ENCODE measurements at regions not wholly inside any gene's neighbourhood (a gene's known extent, or its start where the extent isn't known, plus 50 kb on each side); places are given as distances from the start of the nearest gene placed in this dataset.

GRCh38 chr4:38605181-38605752 lies 58.7 kb upstream of the KLF3 start:
- peak overlapping the region; percentile 33; the same call in 1 of the 3 replicates for H2BK15ac ChIP-seq (ENCODE audit: low read depth, low read length)
- H2BK20ac ChIP-seq (ENCODE audit: low read depth, low read length), result peak overlapping the region; percentile 60; the same call in 1 of the 2 replicates
- ChIA-PET POLR2A (ENCODE audit: unreplicated experiment) (no interaction called here), CTCF (no interaction called here)
- H3K36me3 ChIP-seq (ENCODE audit: control insufficient read depth, insufficient read depth, low read length), result no peaks in the 10 kb centered on the region
- DNase-seq (no peak), ATAC-seq (ENCODE audit: low read depth) (peak; percentile 19)
- no peaks in the 10 kb centered on the region for H3K79me1 ChIP-seq (ENCODE audit: low read depth in 1 of 2, low read length in 2 of 2)
- intact Hi-C loops (cut with micrococcal nuclease), result no loop called here
- H3K4me2 ChIP-seq (ENCODE audit: low read depth, low read length), result peak overlapping the region; percentile 36; the same call in 1 of the 2 replicates
- H2BK120ac ChIP-seq (ENCODE audit: low read depth, low read length), result peak overlapping the region; percentile 55; the same call in 1 of the 2 replicates
- H3K23ac ChIP-seq (ENCODE audit: low read depth, low read length), result peak overlapping the region; percentile 76; the same call in 1 of the 2 replicates
- TF ChIP-seq CHD1 (IDR thresholded peaks at IDR 0.05; ENCODE audit: low read depth, low read length) (no peak), POLR2A (IDR thresholded peaks at IDR 0.05; ENCODE audit: low read depth, low read length) (no peak), CTCF (conservative IDR thresholded peaks at IDR 0.05; ENCODE audit: low read depth, low read length) (no peak), MAFK (IDR thresholded peaks at IDR 0.05; ENCODE audit: low read depth, low read length) (no peak)
- no peak overlapping the region for H2AK9ac ChIP-seq (replicated peaks; ENCODE audit: low read depth, low read length, poor library complexity)
- peak overlapping the region in 1 of 2 experiments; percentile 26; a peak in 1 of 4 replicates for H4K8ac ChIP-seq (ENCODE audit: low read depth in 2 of 2, low read length in 2 of 2)
- H3K4ac ChIP-seq (ENCODE audit: low read depth, low read length), result peak overlapping the region; percentile 52; the same call in 1 of the 2 replicates
- peak overlapping the region; percentile 29; the same call in 1 of the 2 replicates for H4K91ac ChIP-seq (ENCODE audit: insufficient read depth, low read depth, low read length)
- peaks cover 12% of the 10 kb centered on the region; the same call in 1 of the 2 replicates for H3K9me1 ChIP-seq (ENCODE audit: insufficient read depth, low read length)
- peaks cover 19% of the 10 kb centered on the region for H3K4me1 ChIP-seq (ENCODE audit: control insufficient read depth, insufficient read depth, low read length)
- no peak overlapping the region for H3K4me3 ChIP-seq (ENCODE audit: insufficient read depth, low read depth, low read length)
- dilution Hi-C loops (cut with HindIII; ENCODE audit: low sequenced_read_pairs, unreplicated experiment), result no loop called here
- BruUV-seq (replicated peaks), result no TSS peak
- H4K5ac ChIP-seq (ENCODE audit: low read depth, low read length), result peak overlapping the region; percentile 24; the same call in 1 of the 2 replicates
- peak overlapping the region; percentile 64 for H3K14ac ChIP-seq (replicated peaks; ENCODE audit: low read depth, low read length)
- in situ Hi-C loops (cut with MboI; ENCODE audit: low sequenced_read_pairs), result no loop called here
- no peak overlapping the region for H3K9ac ChIP-seq (ENCODE audit: low read depth, low read length)
- peak overlapping the region; percentile 74; the same call in 1 of the 2 replicates for H3K27ac ChIP-seq (ENCODE audit: insufficient read depth, low read length)
- WGBS, 2 experiments (ENCODE audit: extremely low coverage in 2 of 2, insufficient read length in 1 of 2), result 0% methylated on average over 1 of the region's 6 CpGs; no CpG with 5 or more reads in 1 of the 2 experiments
- H2BK5ac ChIP-seq (ENCODE audit: low read depth, low read length, poor library complexity, severe bottlenecking), result no peak overlapping the region
- H4K20me1 ChIP-seq (ENCODE audit: insufficient read depth, low read length), result no peaks in the 10 kb centered on the region
- H2AK5ac ChIP-seq (ENCODE audit: low read depth, low read length), result no peak overlapping the region
- no peaks in the 10 kb centered on the region for H3K27me3 ChIP-seq (ENCODE audit: control insufficient read depth, insufficient read depth, low read length)
- H3K56ac ChIP-seq (ENCODE audit: extremely low read depth, insufficient read depth, low read length), result no peak overlapping the region
- H3K9me3 ChIP-seq (ENCODE audit: control insufficient read depth, insufficient read depth, low read length), result no peaks in the 10 kb centered on the region
- no peak overlapping the region for H2AFZ ChIP-seq (replicated peaks; ENCODE audit: low read length, poor library complexity)
- peak overlapping the region; percentile 74; the same call in 1 of the 2 replicates for H3K18ac ChIP-seq (ENCODE audit: low read depth, low read length)

Measured in IMR-90 (cell line).